ENCODE measurements at regions not wholly inside any gene's neighbourhood (a gene's known extent, or its start where the extent isn't known, plus 50 kb on each side); places are given as distances from the start of the nearest gene placed in this dataset.

- no peak for FAIRE-seq
- DNase-seq (ENCODE audit: low read depth) = no peak
- H3K36me3 ChIP-seq (ENCODE audit: control insufficient read depth, insufficient read depth, low read length) = no peaks in the 10 kb centered on the region
- no peak overlapping the region for H3K4me3 ChIP-seq (ENCODE audit: low read depth, low read length)
- H3K27me3 ChIP-seq (ENCODE audit: control insufficient read depth, insufficient read depth, low read length) = no peaks in the 10 kb centered on the region
- TF ChIP-seq CTCF (IDR thresholded peaks at IDR 0.05; ENCODE audit: insufficient read depth, low read length, severe bottlenecking) = no peak
Observed at GRCh38 chr4:11301075-11301660, 127.5 kb downstream of the HS3ST1 start.

- DNase-seq (ENCODE audit: low read depth) (no peak), FAIRE-seq (no peak)
- Histone ChIP-seq H3K4me3 (ENCODE audit: low read depth, low read length) (no peak overlapping the region), H3K27me3 (ENCODE audit: control insufficient read depth, insufficient read depth, low read length) (no peaks in the 10 kb centered on the region), H3K36me3 (ENCODE audit: control insufficient read depth, insufficient read depth, low read length) (no peaks in the 10 kb centered on the region)
- no peak for TF ChIP-seq CTCF (IDR thresholded peaks at IDR 0.05; ENCODE audit: insufficient read depth, low read length, severe bottlenecking)
Observed at GRCh38 chr4:11299836-11300235, 128.9 kb downstream of the HS3ST1 start.

- H3K36me3 ChIP-seq (ENCODE audit: control insufficient read depth, insufficient read depth, low read length) = no peaks in the 10 kb centered on the region
- peak; percentile 69 for DNase-seq (ENCODE audit: low read depth)
- no peak for FAIRE-seq
Observed at GRCh38 chr4:11299016-11299415, 129.7 kb downstream of the HS3ST1 start.

GRCh38 chr4:11298451-11298850 lies 130.2 kb downstream of the HS3ST1 start:
- Histone ChIP-seq H3K4me3 (ENCODE audit: low read depth, low read length) (no peak overlapping the region), H3K27me3 (ENCODE audit: control insufficient read depth, insufficient read depth, low read length) (no peaks in the 10 kb centered on the region), H3K36me3 (ENCODE audit: control insufficient read depth, insufficient read depth, low read length) (no peaks in the 10 kb centered on the region)
- no peak for FAIRE-seq
- DNase-seq (ENCODE audit: low read depth) = no peak
- no peak for TF ChIP-seq CTCF (IDR thresholded peaks at IDR 0.05; ENCODE audit: insufficient read depth, low read length, severe bottlenecking)

More at GRCh38 chr4:11299016-11299415, 129.7 kb downstream of the HS3ST1 start:
- Histone ChIP-seq H3K27me3 (ENCODE audit: control insufficient read depth, insufficient read depth, low read length) (no peaks in the 10 kb centered on the region), H3K4me3 (ENCODE audit: low read depth, low read length) (no peak overlapping the region)
- no peak for TF ChIP-seq CTCF (IDR thresholded peaks at IDR 0.05; ENCODE audit: insufficient read depth, low read length, severe bottlenecking)

GRCh38 chr4:11297627-11298026 lies 131.1 kb downstream of the HS3ST1 start:
- H3K4me3 ChIP-seq (ENCODE audit: low read depth, low read length) = no peak overlapping the region
- TF ChIP-seq CTCF (IDR thresholded peaks at IDR 0.05; ENCODE audit: insufficient read depth, low read length, severe bottlenecking) = no peak
- DNase-seq (ENCODE audit: low read depth) (peak; percentile 33), FAIRE-seq (no peak)
- H3K27me3 ChIP-seq (ENCODE audit: control insufficient read depth, insufficient read depth, low read length) = no peaks in the 10 kb centered on the region
- H3K36me3 ChIP-seq (ENCODE audit: control insufficient read depth, insufficient read depth, low read length) = no peaks in the 10 kb centered on the region

GRCh38 chr4:11297201-11297600 lies 131.5 kb downstream of the HS3ST1 start:
- no peaks in the 10 kb centered on the region for H3K36me3 ChIP-seq (ENCODE audit: control insufficient read depth, insufficient read depth, low read length)
- no peaks in the 10 kb centered on the region for H3K27me3 ChIP-seq (ENCODE audit: control insufficient read depth, insufficient read depth, low read length)
- FAIRE-seq = no peak
- no peak for TF ChIP-seq CTCF (IDR thresholded peaks at IDR 0.05; ENCODE audit: insufficient read depth, low read length, severe bottlenecking)
- DNase-seq (ENCODE audit: low read depth) = peak; percentile 84
- H3K4me3 ChIP-seq (ENCODE audit: low read depth, low read length) = no peak overlapping the region
